ENCODE measurements at regions not wholly inside any gene's neighbourhood (a gene's known extent, or its start where the extent isn't known, plus 50 kb on each side); places are given as distances from the start of the nearest gene placed in this dataset.

DNA sequence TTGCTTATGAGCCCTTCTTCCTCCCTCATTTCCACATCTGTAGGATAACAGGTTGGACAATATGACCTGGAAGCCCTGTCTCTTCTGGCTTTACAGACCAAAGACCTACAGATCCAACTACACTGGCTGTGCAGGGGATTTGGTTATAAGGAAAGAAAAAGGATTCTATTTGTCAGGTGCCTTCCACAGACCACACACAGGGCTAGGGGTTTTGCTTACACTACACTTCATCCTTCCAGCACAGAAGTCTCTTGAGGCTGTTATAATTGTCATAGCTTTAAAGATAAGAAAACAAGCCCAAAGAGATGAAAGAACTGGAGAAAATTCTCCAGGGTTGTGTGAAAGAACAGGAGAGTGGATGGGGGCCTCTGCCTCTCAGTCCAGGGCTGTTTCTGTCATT lies 302.6 kb downstream of the MYCN start (continued):
- TF ChIP-seq RAD21 (conservative IDR thresholded peaks at IDR 0.05) = no peak

- TF ChIP-seq CTCF (IDR thresholded peaks at IDR 0.05; ENCODE audit: poor library complexity, severe bottlenecking) = no peak
- no peaks in the 10 kb centered on the region for H4K20me1 ChIP-seq (ENCODE audit: insufficient read depth)
- H3K9me3 ChIP-seq (ENCODE audit: low read length) = no peaks in the 10 kb centered on the region
- no peaks in the 10 kb centered on the region for H3K36me3 ChIP-seq (ENCODE audit: insufficient read depth, low read length)
- H2AFZ ChIP-seq (ENCODE audit: low read depth, low read length) = no peak overlapping the region
- no peaks in the 10 kb centered on the region for H3K79me2 ChIP-seq (replicated peaks; ENCODE audit: insufficient read depth, low read length)
- no peak overlapping the region for H3K4me3 ChIP-seq (ENCODE audit: low read length)
- H3K9me2 ChIP-seq (ENCODE audit: insufficient read depth, low read length) = no peaks in the 10 kb centered on the region
- H3K4me2 ChIP-seq (ENCODE audit: low read length) = no peak overlapping the region
- H3K27ac ChIP-seq (ENCODE audit: low read length) = no peak overlapping the region
- H3F3A ChIP-seq (ENCODE audit: insufficient read depth, low read length, poor library complexity, severe bottlenecking) = no peaks in the 10 kb centered on the region
- no peaks in the 10 kb centered on the region for H3K27me3 ChIP-seq (ENCODE audit: insufficient read depth, low read depth, low read length)
- no peak overlapping the region for H3K9ac ChIP-seq (ENCODE audit: low read length)
Observed at GRCh38 chr2:16241166-16242160, 301.1 kb downstream of the MYCN start.

DNA sequence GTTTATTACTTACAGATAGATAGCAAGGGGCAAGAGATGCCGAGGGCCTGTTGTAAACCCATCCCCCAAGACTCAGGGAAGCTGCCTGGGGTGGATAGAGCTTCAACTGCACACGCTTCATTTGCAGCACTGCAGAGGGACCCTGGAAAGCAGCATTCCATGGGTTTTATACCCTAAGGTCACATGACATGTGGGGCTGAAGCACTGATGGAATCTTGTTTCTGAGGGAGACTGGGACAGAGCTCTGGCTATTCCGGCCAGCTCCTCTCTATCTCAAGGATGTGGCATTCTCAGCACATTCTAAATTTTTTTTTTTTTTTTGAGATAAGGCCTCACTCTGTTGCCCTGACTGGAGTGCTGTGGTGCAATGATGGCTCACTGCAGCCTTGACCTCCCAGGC lies 300.1 kb downstream of the MYCN start:
- Histone ChIP-seq H3F3A (ENCODE audit: insufficient read depth, low read length, poor library complexity, severe bottlenecking) (no peaks in the 10 kb centered on the region), H4K20me1 (ENCODE audit: insufficient read depth) (no peaks in the 10 kb centered on the region), H3K27me3 (ENCODE audit: insufficient read depth, low read depth, low read length) (no peaks in the 10 kb centered on the region), H3K9ac (ENCODE audit: low read length) (no peak overlapping the region), H3K79me2 (replicated peaks; ENCODE audit: insufficient read depth, low read length) (no peaks in the 10 kb centered on the region), H3K9me3 (ENCODE audit: low read length) (no peaks in the 10 kb centered on the region), H3K4me3 (ENCODE audit: low read length) (no peak overlapping the region), H3K27ac (ENCODE audit: low read length) (no peak overlapping the region), H3K36me3 (ENCODE audit: insufficient read depth, low read length) (no peaks in the 10 kb centered on the region), H2AFZ (ENCODE audit: low read depth, low read length) (no peak overlapping the region), H3K9me2 (ENCODE audit: insufficient read depth, low read length) (no peaks in the 10 kb centered on the region), H3K4me2 (ENCODE audit: low read length) (no peak overlapping the region)
- TF ChIP-seq EZH2 (IDR thresholded peaks at IDR 0.05; ENCODE audit: borderline replicate concordance, insufficient read depth, low read length, poor library complexity, severe bottlenecking) (no peak), TAF1 (IDR thresholded peaks at IDR 0.05; ENCODE audit: low read depth) (no peak), EP300 (conservative IDR thresholded peaks at IDR 0.05; ENCODE audit: poor library complexity, severe bottlenecking) (no peak), REST (IDR thresholded peaks at IDR 0.05; ENCODE audit: borderline replicate concordance) (no peak), SMC3 (conservative IDR thresholded peaks at IDR 0.05; ENCODE audit: poor library complexity) (no peak), MXI1 (conservative IDR thresholded peaks at IDR 0.05; ENCODE audit: poor library complexity, severe bottlenecking) (no peak), RAD21 (conservative IDR thresholded peaks at IDR 0.05) (no peak), POLR2AphosphoS5 (IDR thresholded peaks at IDR 0.05) (no peak), CTCF (IDR thresholded peaks at IDR 0.05; ENCODE audit: poor library complexity, severe bottlenecking) (no peak)
